Natural killer cell (primary cell): ENCODE measurements at regions not wholly inside any gene's neighbourhood (a gene's known extent, or its start where the extent isn't known, plus 50 kb on each side); places are given as distances from the start of the nearest gene placed in this dataset.

Experiments
- ATAC-seq, 3 donors: fragments of 150-1000 bp in 2 of 3; fragments of 200-7000 bp in 1 of 3; cut with Tn5 transposase; 1 replicate in 1 of 3; 2 replicates in 2 of 3; pipeline ENCODE4 v1.10.0; 2021; ENCODE audit warnings: mild to moderate bottlenecking in 2 of 3, moderate library complexity in 2 of 3
- DNase-seq, 2 donors: peaks; one replicate each; pipeline versions ENCODE4 v3.0.0 to v3.0.0-alpha.2; 2013 to 2021; ENCODE audit warnings: mixed read lengths in 1 of 2
- H3K27ac ChIP-seq: one replicate; pipeline ENCODE4 v1.5.1; 2013; ENCODE audit warnings: mild to moderate bottlenecking, low read length
- H3K27me3 ChIP-seq: one replicate; pipeline ENCODE4 v1.6.1; 2013; ENCODE audit warnings: low read length; ENCODE audit not compliant: control insufficient read depth, insufficient read depth
- H3K36me3 ChIP-seq: one replicate; pipeline ENCODE4 v1.6.1; 2013; ENCODE audit warnings: low read length; ENCODE audit not compliant: control insufficient read depth, insufficient read depth
- H3K4me1 ChIP-seq: one replicate; pipeline ENCODE4 v1.6.1; 2013; ENCODE audit warnings: low read length; ENCODE audit not compliant: control insufficient read depth, insufficient read depth
- H3K4me3 ChIP-seq: one replicate; pipeline ENCODE4 v1.5.1; 2013; ENCODE audit warnings: low read length
- H3K9me3 ChIP-seq: one replicate; pipeline ENCODE4 v1.6.1; 2013; ENCODE audit warnings: low read length; ENCODE audit not compliant: control insufficient read depth, insufficient read depth
- H3K27ac Mint-ChIP-seq, 2 donors: one replicate each; pipeline ENCODE4 v1.8.0; 2022; ENCODE audit warnings: mild to moderate bottlenecking in 2 of 2, mixed read lengths in 2 of 2, moderate library complexity in 1 of 2
- H3K27me3 Mint-ChIP-seq, 2 donors: one replicate each; pipeline ENCODE4 v1.8.0; 2022; ENCODE audit warnings: low read depth in 2 of 2, mixed read lengths in 2 of 2
- H3K36me3 Mint-ChIP-seq: one replicate; pipeline ENCODE4 v1.8.0; 2022; ENCODE audit warnings: mixed read lengths
- H3K4me1 Mint-ChIP-seq, 2 donors: one replicate each; pipeline ENCODE4 v1.8.0; 2022; ENCODE audit warnings: mixed read lengths in 2 of 2
- H3K4me3 Mint-ChIP-seq: one replicate; pipeline ENCODE4 v1.8.0; 2022; ENCODE audit warnings: mild to moderate bottlenecking, moderate library complexity, mixed read lengths
- H3K9me3 Mint-ChIP-seq, 2 donors: one replicate each; pipeline ENCODE4 v1.8.0; 2022; ENCODE audit warnings: mixed read lengths in 2 of 2
- CTCF ChIP-seq: fragments of 200-600 bp; IDR thresholded peaks from one replicate; pipeline ENCODE4 v1.8.0; 2022; ENCODE audit warnings: antibody characterized with exemption
- WGBS: methylation state at CpG from one replicate; pipeline ENCODE4 v1.1.7; 2013; ENCODE audit warnings: missing lambda C conversion rate; ENCODE audit not compliant: insufficient coverage; 5-methylcytosine and 5-hydroxymethylcytosine counted together
- intact Hi-C: fragments of 100-400 bp; cut with micrococcal nuclease; formaldehyde crosslinking; loops from one replicate; pipeline ENCODE4 v1.14.2; 2022

DNA sequence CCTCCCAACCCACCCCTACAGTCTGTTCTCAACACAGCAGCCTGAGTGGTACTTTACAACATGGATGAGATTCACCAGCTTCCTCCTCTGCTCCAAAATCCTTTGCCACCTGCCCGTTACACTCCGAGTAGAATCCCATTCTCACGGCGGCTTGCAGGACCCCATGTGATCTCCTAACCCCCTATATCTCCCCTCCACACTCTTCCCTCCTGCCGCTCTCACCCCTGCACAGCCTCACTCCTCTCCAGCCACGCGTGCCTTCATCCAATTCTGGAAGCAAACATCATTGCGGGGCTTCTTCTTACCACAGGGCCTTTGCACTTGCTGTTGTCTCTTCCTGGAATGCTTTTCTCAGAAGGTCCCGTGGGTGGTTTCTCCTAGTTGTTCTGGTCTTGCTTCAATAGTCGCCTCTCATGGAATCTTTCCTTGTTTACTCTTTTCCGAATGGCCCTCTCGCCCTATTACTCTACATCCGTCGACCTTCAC lies 472.3 kb downstream of the CDH26 start:
- ATAC-seq, result no peak
- DNase-seq, result no peak
- Mint-ChIP-seq H3K4me3 (no peak overlapping the region), H3K27ac (no peak overlapping the region), H3K4me1 (no peaks in the 10 kb centered on the region), H3K27me3 (no peaks in the 10 kb centered on the region), H3K36me3 (no peaks in the 10 kb centered on the region), H3K9me3 (no peaks in the 10 kb centered on the region)
- Histone ChIP-seq H3K9me3 (no peaks in the 10 kb centered on the region), H3K4me1 (no peaks in the 10 kb centered on the region), H3K4me3 (no peak overlapping the region), H3K27ac (no peak overlapping the region), H3K27me3 (no peaks in the 10 kb centered on the region), H3K36me3 (no peaks in the 10 kb centered on the region)
- WGBS, result 92% methylated on average over 14 of the region's 14 CpGs
- no peak for TF ChIP-seq CTCF
- intact Hi-C loops, result no loop called here

GRCh38 chr20:60431349-60431748 lies 473.1 kb downstream of the CDH26 start:
- TF ChIP-seq CTCF, result no peak
- H3K36me3 Mint-ChIP-seq, result no peaks in the 10 kb centered on the region

GRCh38 chr20:60437418-60437817 lies 479.2 kb downstream of the CDH26 start:
- Mint-ChIP-seq H3K27ac (no peak overlapping the region), H3K4me1 (no peaks in the 10 kb centered on the region), H3K9me3 (no peaks in the 10 kb centered on the region), H3K27me3 (peaks cover 7 to 20% of the 10 kb centered on the region in 2 donors), H3K4me3 (no peak overlapping the region), H3K36me3 (no peaks in the 10 kb centered on the region)
- no peaks in the 10 kb centered on the region for H3K9me3 ChIP-seq
- DNase-seq (no peak), ATAC-seq (no peak)
- no peaks in the 10 kb centered on the region for H3K4me1 ChIP-seq
- no peak for TF ChIP-seq CTCF
- intact Hi-C loops, result no loop called here
- H3K27ac ChIP-seq, result no peak overlapping the region
- no peaks in the 10 kb centered on the region for H3K36me3 ChIP-seq
- no CpG with 5 or more reads among the region's 4 CpGs for WGBS
- no peak overlapping the region for H3K4me3 ChIP-seq
- H3K27me3 ChIP-seq, result no peaks in the 10 kb centered on the region

More at GRCh38 chr20:60431349-60431748, 473.1 kb downstream of the CDH26 start:
- Histone ChIP-seq H3K4me3 (no peak overlapping the region), H3K27me3 (no peaks in the 10 kb centered on the region), H3K4me1 (no peaks in the 10 kb centered on the region), H3K27ac (no peak overlapping the region), H3K36me3 (no peaks in the 10 kb centered on the region), H3K9me3 (no peaks in the 10 kb centered on the region)
- no peak overlapping the region for H3K4me3 Mint-ChIP-seq
- no peak for ATAC-seq
- H3K4me1 Mint-ChIP-seq, result no peaks in the 10 kb centered on the region
- H3K9me3 Mint-ChIP-seq, result no peaks in the 10 kb centered on the region
- 59% methylated on average over 5 of the region's 5 CpGs for WGBS
- intact Hi-C loops, result no loop called here
- no peak for DNase-seq
- no peak overlapping the region for H3K27ac Mint-ChIP-seq
- H3K27me3 Mint-ChIP-seq, result no peaks in the 10 kb centered on the region
